Prostate gland (tissue), 2 donors: ENCODE measurements at regions not wholly inside any gene's neighbourhood (a gene's known extent, or its start where the extent isn't known, plus 50 kb on each side); places are given as distances from the start of the nearest gene placed in this dataset.

Source experiments
- POLR2A ChIP-seq: fragments of 450-650 bp; IDR thresholded peaks from one replicate; pipeline ENCODE4 v1.6.1; 2016; ENCODE audit warnings: antibody characterized with exemption, mild to moderate bottlenecking
- POLR2AphosphoS5 ChIP-seq: sonication (generic); formaldehyde crosslinking; IDR thresholded peaks from one replicate; pipeline ENCODE4 v1.6.1; 2017; ENCODE audit warnings: antibody characterized with exemption
- TF ChIP-seq, protein P1 (sequence below), 4 experiments: fragments of 200-600 bp in 2 of 4; fragments of 450-650 bp in 2 of 4; sonication (generic) in 2 of 4; IDR thresholded peaks; 1 replicate in 3 of 4; 2 replicates in 1 of 4; pipeline ENCODE4 v1.5.1; 2016 to 2019; ENCODE audit warnings: antibody characterized with exemption in 4 of 4, mild to moderate bottlenecking in 2 of 4, moderate library complexity in 2 of 4

GRCh38 chr2:224206816-224207215 lies 167.7 kb upstream of the SERPINE2 start:
- TF ChIP-seq, protein P1, sequence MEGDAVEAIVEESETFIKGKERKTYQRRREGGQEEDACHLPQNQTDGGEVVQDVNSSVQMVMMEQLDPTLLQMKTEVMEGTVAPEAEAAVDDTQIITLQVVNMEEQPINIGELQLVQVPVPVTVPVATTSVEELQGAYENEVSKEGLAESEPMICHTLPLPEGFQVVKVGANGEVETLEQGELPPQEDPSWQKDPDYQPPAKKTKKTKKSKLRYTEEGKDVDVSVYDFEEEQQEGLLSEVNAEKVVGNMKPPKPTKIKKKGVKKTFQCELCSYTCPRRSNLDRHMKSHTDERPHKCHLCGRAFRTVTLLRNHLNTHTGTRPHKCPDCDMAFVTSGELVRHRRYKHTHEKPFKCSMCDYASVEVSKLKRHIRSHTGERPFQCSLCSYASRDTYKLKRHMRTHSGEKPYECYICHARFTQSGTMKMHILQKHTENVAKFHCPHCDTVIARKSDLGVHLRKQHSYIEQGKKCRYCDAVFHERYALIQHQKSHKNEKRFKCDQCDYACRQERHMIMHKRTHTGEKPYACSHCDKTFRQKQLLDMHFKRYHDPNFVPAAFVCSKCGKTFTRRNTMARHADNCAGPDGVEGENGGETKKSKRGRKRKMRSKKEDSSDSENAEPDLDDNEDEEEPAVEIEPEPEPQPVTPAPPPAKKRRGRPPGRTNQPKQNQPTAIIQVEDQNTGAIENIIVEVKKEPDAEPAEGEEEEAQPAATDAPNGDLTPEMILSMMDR (IDR thresholded peaks at IDR 0.05), result no peak
- TF ChIP-seq POLR2AphosphoS5, result no peak
- TF ChIP-seq POLR2A, result no peak
